ENCODE measurements at regions not wholly inside any gene's neighbourhood (a gene's known extent, or its start where the extent isn't known, plus 50 kb on each side); places are given as distances from the start of the nearest gene placed in this dataset.

- H3K36me3 ChIP-seq (ENCODE audit: insufficient read depth, low read length): no peaks in the 10 kb centered on the region
- H3K9me3 ChIP-seq (ENCODE audit: low read length): no peaks in the 10 kb centered on the region
- no peaks in the 10 kb centered on the region for H4K20me1 ChIP-seq (ENCODE audit: insufficient read depth)
- TF ChIP-seq TAF1 (IDR thresholded peaks at IDR 0.05; ENCODE audit: low read depth) (no peak), SMC3 (conservative IDR thresholded peaks at IDR 0.05; ENCODE audit: poor library complexity) (no peak), MXI1 (conservative IDR thresholded peaks at IDR 0.05; ENCODE audit: poor library complexity, severe bottlenecking) (no peak), EP300 (conservative IDR thresholded peaks at IDR 0.05; ENCODE audit: poor library complexity, severe bottlenecking) (no peak)
- TF ChIP-seq, protein P1, sequence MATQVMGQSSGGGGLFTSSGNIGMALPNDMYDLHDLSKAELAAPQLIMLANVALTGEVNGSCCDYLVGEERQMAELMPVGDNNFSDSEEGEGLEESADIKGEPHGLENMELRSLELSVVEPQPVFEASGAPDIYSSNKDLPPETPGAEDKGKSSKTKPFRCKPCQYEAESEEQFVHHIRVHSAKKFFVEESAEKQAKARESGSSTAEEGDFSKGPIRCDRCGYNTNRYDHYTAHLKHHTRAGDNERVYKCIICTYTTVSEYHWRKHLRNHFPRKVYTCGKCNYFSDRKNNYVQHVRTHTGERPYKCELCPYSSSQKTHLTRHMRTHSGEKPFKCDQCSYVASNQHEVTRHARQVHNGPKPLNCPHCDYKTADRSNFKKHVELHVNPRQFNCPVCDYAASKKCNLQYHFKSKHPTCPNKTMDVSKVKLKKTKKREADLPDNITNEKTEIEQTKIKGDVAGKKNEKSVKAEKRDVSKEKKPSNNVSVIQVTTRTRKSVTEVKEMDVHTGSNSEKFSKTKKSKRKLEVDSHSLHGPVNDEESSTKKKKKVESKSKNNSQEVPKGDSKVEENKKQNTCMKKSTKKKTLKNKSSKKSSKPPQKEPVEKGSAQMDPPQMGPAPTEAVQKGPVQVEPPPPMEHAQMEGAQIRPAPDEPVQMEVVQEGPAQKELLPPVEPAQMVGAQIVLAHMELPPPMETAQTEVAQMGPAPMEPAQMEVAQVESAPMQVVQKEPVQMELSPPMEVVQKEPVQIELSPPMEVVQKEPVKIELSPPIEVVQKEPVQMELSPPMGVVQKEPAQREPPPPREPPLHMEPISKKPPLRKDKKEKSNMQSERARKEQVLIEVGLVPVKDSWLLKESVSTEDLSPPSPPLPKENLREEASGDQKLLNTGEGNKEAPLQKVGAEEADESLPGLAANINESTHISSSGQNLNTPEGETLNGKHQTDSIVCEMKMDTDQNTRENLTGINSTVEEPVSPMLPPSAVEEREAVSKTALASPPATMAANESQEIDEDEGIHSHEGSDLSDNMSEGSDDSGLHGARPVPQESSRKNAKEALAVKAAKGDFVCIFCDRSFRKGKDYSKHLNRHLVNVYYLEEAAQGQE (IDR thresholded peaks at IDR 0.05; ENCODE audit: borderline replicate concordance): no peak
- H3K9me2 ChIP-seq (ENCODE audit: insufficient read depth, low read length): no peaks in the 10 kb centered on the region
- no peak overlapping the region for H3K27ac ChIP-seq (ENCODE audit: low read length)
- H3K79me2 ChIP-seq (replicated peaks; ENCODE audit: insufficient read depth, low read length): no peaks in the 10 kb centered on the region
- no peak overlapping the region for H3K4me2 ChIP-seq (ENCODE audit: low read length)
- H3K9ac ChIP-seq (ENCODE audit: low read length): no peak overlapping the region
- no peak overlapping the region for H2AFZ ChIP-seq (ENCODE audit: low read depth, low read length)
- H3K4me3 ChIP-seq (ENCODE audit: low read length): no peak overlapping the region
- H3F3A ChIP-seq (ENCODE audit: insufficient read depth, low read length, poor library complexity, severe bottlenecking): no peaks in the 10 kb centered on the region
- H3K27me3 ChIP-seq (ENCODE audit: insufficient read depth, low read depth, low read length): no peaks in the 10 kb centered on the region
Observed at GRCh38 chr15:61541516-61541915, 312.4 kb upstream of the RORA start.

DNA sequence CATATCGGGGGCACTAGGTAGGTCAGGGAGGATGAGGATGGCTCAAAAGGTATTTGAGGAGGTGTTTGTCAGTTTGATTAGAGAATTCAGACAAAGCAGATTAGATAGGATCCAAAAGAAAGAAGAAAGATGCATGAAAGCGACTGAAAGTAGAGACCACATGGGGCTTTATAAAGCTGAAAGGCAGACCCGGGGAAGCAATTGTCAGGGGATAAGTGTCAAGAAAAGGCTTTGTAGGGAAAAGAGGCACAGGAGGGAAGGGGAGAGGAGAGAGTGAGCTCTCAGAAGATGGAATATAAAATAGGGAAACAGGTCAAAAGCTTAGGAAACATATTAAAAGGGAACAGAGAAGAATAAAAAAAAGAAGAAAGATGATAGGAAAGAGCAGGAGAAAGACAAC is 308.2 kb upstream of the RORA start:
- Histone ChIP-seq H3K36me3 (ENCODE audit: insufficient read depth, low read length) (no peaks in the 10 kb centered on the region), H3K4me3 (ENCODE audit: low read length) (no peak overlapping the region), H3K9me2 (ENCODE audit: insufficient read depth, low read length) (no peaks in the 10 kb centered on the region), H3K27ac (ENCODE audit: low read length) (no peak overlapping the region), H3K9me3 (ENCODE audit: low read length) (no peaks in the 10 kb centered on the region), H3F3A (ENCODE audit: insufficient read depth, low read length, poor library complexity, severe bottlenecking) (no peaks in the 10 kb centered on the region), H3K4me2 (ENCODE audit: low read length) (no peak overlapping the region), H4K20me1 (ENCODE audit: insufficient read depth) (no peaks in the 10 kb centered on the region), H3K27me3 (ENCODE audit: insufficient read depth, low read depth, low read length) (no peaks in the 10 kb centered on the region), H3K79me2 (replicated peaks; ENCODE audit: insufficient read depth, low read length) (no peaks in the 10 kb centered on the region), H3K9ac (ENCODE audit: low read length) (no peak overlapping the region), H2AFZ (ENCODE audit: low read depth, low read length) (no peak overlapping the region)
- TF ChIP-seq, protein P1 (IDR thresholded peaks at IDR 0.05; ENCODE audit: borderline replicate concordance): no peak
- no peak for TF ChIP-seq RAD21 (conservative IDR thresholded peaks at IDR 0.05)
- TF ChIP-seq CTCF (IDR thresholded peaks at IDR 0.05; ENCODE audit: poor library complexity, severe bottlenecking): no peak

Measured in neural cell (in vitro differentiated cells).